ENCODE measurements at regions not wholly inside any gene's neighbourhood (a gene's known extent, or its start where the extent isn't known, plus 50 kb on each side); places are given as distances from the start of the nearest gene placed in this dataset.

DNA sequence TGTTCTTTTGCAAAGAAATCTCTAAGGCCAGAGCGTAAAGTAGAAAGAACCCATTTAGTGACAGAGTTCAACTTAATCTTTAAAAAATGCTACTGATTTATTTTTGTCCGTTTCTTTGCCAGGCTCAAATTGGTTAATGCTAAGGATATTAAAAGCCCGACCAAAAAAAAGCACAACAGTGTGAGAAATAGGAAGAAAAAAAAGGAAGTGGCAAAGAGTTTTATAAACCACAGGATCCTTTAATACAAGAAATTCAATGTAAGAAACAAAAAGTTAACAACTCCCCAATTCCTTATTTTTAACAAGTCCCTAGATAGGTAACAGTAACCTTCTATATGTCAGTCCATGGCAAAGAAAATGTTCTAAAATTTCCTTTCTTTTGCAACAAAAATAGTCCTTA lies 480.4 kb downstream of the ACTRT1 start:
- Histone ChIP-seq H3K27me3 (replicated peaks in 1 of 4; ENCODE audit: control insufficient read depth in 3 of 4, extremely low read depth in 1 of 4, insufficient read depth in 3 of 4, low read length in 3 of 4) (no peaks in the 10 kb centered on the region), H2AFZ (ENCODE audit: low read length) (no peak overlapping the region), H3K4me1 (replicated peaks in 1 of 4; ENCODE audit: control insufficient read depth in 3 of 4, insufficient read depth in 4 of 4, low read length in 3 of 4) (no peaks in the 10 kb centered on the region), H3K9ac (replicated peaks in 1 of 4; ENCODE audit: extremely low read depth in 1 of 4, low read depth in 3 of 4, low read length in 3 of 4) (no peak overlapping the region), H2BK15ac (ENCODE audit: low read length) (no peak overlapping the region), H3K4me2 (ENCODE audit: insufficient read depth in 1 of 2, low read depth in 2 of 2, low read length in 2 of 2) (no peak overlapping the region), H3K23ac (ENCODE audit: insufficient read length) (no peak overlapping the region), H3K4ac (replicated peaks; ENCODE audit: insufficient read length, low read depth, low read length) (no peak overlapping the region), H4K20me1 (replicated peaks in 1 of 2; ENCODE audit: control insufficient read depth in 1 of 2, insufficient read depth in 2 of 2, low read length in 2 of 2) (no peaks in the 10 kb centered on the region), H2BK120ac (replicated peaks; ENCODE audit: low read depth, low read length) (no peak overlapping the region), H2BK20ac (ENCODE audit: low read length) (no peak overlapping the region), H3K23me2 (ENCODE audit: low read depth, low read length) (no peaks in the 10 kb centered on the region), H3K56ac (replicated peaks; ENCODE audit: insufficient read length, low read depth, low read length) (no peak overlapping the region), H2BK5ac (ENCODE audit: low read depth, low read length) (no peak overlapping the region), H3K27ac (ENCODE audit: low read depth, low read length) (no peak overlapping the region), H2BK12ac (ENCODE audit: low read depth, low read length) (no peak overlapping the region), H3K18ac (ENCODE audit: extremely low read depth, low read length) (no peak overlapping the region), H3K36me3 (ENCODE audit: control insufficient read depth in 2 of 4, insufficient read depth in 4 of 4, low read length in 3 of 4) (no peaks in the 10 kb centered on the region), H3K79me2 (ENCODE audit: control insufficient read depth in 1 of 2, insufficient read depth in 2 of 2, low read length in 2 of 2) (no peaks in the 10 kb centered on the region), H3K14ac (ENCODE audit: insufficient read length) (no peak overlapping the region), H4K5ac (ENCODE audit: insufficient read length, low read depth, low read length) (no peak overlapping the region), H3K4me3 (ENCODE audit: extremely low read depth in 1 of 4, insufficient read depth in 2 of 4, low read depth in 3 of 4, low read length in 4 of 4) (no peak overlapping the region), H3K9me3 (ENCODE audit: insufficient read depth in 2 of 2, low read depth in 1 of 2, low read length in 1 of 2) (no peaks in the 10 kb centered on the region), H2AK5ac (ENCODE audit: low read depth, low read length) (no peak overlapping the region), H4K8ac (ENCODE audit: extremely low read depth, insufficient read depth, low read length) (no peak overlapping the region), H3K79me1 (ENCODE audit: low read depth, low read length) (no peaks in the 10 kb centered on the region), H4K91ac (replicated peaks; ENCODE audit: insufficient read length, low read length) (no peak overlapping the region)
- WGBS, 2 experiments (ENCODE audit: extremely low coverage in 1 of 2, insufficient coverage in 1 of 2, insufficient read length in 1 of 2, insufficient replicate concordance in 2 of 2, low coverage in 1 of 2, low lambda C conversion rate in 2 of 2, missing lambda C conversion rate in 1 of 2): 84% methylated on average over 3 of the region's 3 CpGs; no CpG with 5 or more reads in 1 of the 2 experiments
- FAIRE-seq: no peak
- CTCF ChIA-PET (ENCODE audit: partially characterized antibody): no interaction called here
- DNase-seq (ENCODE audit: low read depth in 1 of 2, low spot score in 2 of 2): no peak
- POLR2A ChIA-PET (ENCODE audit: partially characterized antibody): no interaction called here
- TF ChIP-seq EZH2 (IDR thresholded peaks at IDR 0.05; ENCODE audit: low read depth, low read length, severe bottlenecking): no peak
- TF ChIP-seq BCL11A (IDR thresholded peaks at IDR 0.05; ENCODE audit: low read depth in 2 of 2, low read length in 2 of 2): no peak
- TF ChIP-seq BACH1 (IDR thresholded peaks at IDR 0.05; ENCODE audit: low read length): no peak
- TF ChIP-seq HDAC2 (IDR thresholded peaks at IDR 0.05; ENCODE audit: borderline replicate concordance in 1 of 2, low read depth in 2 of 2, low read length in 2 of 2): no peak
- TF ChIP-seq, protein P1, sequence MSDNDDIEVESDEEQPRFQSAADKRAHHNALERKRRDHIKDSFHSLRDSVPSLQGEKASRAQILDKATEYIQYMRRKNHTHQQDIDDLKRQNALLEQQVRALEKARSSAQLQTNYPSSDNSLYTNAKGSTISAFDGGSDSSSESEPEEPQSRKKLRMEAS (IDR thresholded peaks at IDR 0.05): no peak
- TF ChIP-seq EGR1 (IDR thresholded peaks at IDR 0.05; ENCODE audit: borderline replicate concordance, low read depth, low read length): no peak
- no peak for TF ChIP-seq PHF8 (conservative IDR thresholded peaks at IDR 0.05; ENCODE audit: low read depth, low read length)
- TF ChIP-seq TCF12 (IDR thresholded peaks at IDR 0.05; ENCODE audit: low read depth, low read length): no peak
- no peak for TF ChIP-seq MAFK (IDR thresholded peaks at IDR 0.05; ENCODE audit: low read depth, low read length)
- no peak for TF ChIP-seq HDAC6 (IDR thresholded peaks at IDR 0.05; ENCODE audit: low read depth, low read length)
- TF ChIP-seq, protein P2, sequence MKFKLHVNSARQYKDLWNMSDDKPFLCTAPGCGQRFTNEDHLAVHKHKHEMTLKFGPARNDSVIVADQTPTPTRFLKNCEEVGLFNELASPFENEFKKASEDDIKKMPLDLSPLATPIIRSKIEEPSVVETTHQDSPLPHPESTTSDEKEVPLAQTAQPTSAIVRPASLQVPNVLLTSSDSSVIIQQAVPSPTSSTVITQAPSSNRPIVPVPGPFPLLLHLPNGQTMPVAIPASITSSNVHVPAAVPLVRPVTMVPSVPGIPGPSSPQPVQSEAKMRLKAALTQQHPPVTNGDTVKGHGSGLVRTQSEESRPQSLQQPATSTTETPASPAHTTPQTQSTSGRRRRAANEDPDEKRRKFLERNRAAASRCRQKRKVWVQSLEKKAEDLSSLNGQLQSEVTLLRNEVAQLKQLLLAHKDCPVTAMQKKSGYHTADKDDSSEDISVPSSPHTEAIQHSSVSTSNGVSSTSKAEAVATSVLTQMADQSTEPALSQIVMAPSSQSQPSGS (IDR thresholded peaks at IDR 0.05; ENCODE audit: low read length): no peak
- TF ChIP-seq, protein P3, sequence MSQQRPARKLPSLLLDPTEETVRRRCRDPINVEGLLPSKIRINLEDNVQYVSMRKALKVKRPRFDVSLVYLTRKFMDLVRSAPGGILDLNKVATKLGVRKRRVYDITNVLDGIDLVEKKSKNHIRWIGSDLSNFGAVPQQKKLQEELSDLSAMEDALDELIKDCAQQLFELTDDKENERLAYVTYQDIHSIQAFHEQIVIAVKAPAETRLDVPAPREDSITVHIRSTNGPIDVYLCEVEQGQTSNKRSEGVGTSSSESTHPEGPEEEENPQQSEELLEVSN (IDR thresholded peaks at IDR 0.05): no peak
